ENCODE measurements at regions not wholly inside any gene's neighbourhood (a gene's known extent, or its start where the extent isn't known, plus 50 kb on each side); places are given as distances from the start of the nearest gene placed in this dataset.
A peak's percentile ranks its signal among the peaks of the same experiment; 100 is the strongest.

GRCh38 chr22:46039535-46039934, 62.6 kb upstream of the WNT7B start:
- Histone ChIP-seq H3K27ac (peak overlapping the region; percentile 3), H3K4me3 (no peak overlapping the region), H3K36me3 (no peaks in the 10 kb centered on the region), H3K4me1 (peaks cover 47% of the 10 kb centered on the region), H3K27me3 (no peaks in the 10 kb centered on the region), H3K9me3 (no peaks in the 10 kb centered on the region)
- intact Hi-C loops (cut with DNase I), result no loop called here
- no peak for DNase-seq
- no peak for ATAC-seq
- TF ChIP-seq CTCF (IDR thresholded peaks at IDR 0.05), result no peak

GRCh38 chr22:46040471-46041465, 63.8 kb upstream of the WNT7B start:
- H3K27me3 ChIP-seq, result no peaks in the 10 kb centered on the region
- no peaks in the 10 kb centered on the region for H3K9me3 ChIP-seq
- DNase-seq (peak; percentile 47), ATAC-seq (no peak)
- peaks cover 42% of the 10 kb centered on the region for H3K4me1 ChIP-seq
- H3K4me3 ChIP-seq, result no peak overlapping the region
- H3K27ac ChIP-seq, result peak overlapping the region; percentile 45
- TF ChIP-seq CTCF (IDR thresholded peaks at IDR 0.05), result no peak
- no peaks in the 10 kb centered on the region for H3K36me3 ChIP-seq
- intact Hi-C loops (cut with DNase I), result no loop called here

GRCh38 chr22:46041642-46042041, 64.7 kb upstream of the WNT7B start:
- no peaks in the 10 kb centered on the region for H3K36me3 ChIP-seq
- H3K4me1 ChIP-seq, result peaks cover 46% of the 10 kb centered on the region
- no peak for TF ChIP-seq CTCF (IDR thresholded peaks at IDR 0.05)
- intact Hi-C loops (cut with DNase I), result no loop called here
- no peak overlapping the region for H3K4me3 ChIP-seq
- no peaks in the 10 kb centered on the region for H3K27me3 ChIP-seq
- H3K9me3 ChIP-seq, result no peaks in the 10 kb centered on the region
- DNase-seq, result no peak
- peak overlapping the region; percentile 26 for H3K27ac ChIP-seq
- ATAC-seq, result no peak

- Histone ChIP-seq H3K36me3 (no peaks in the 10 kb centered on the region), H3K27me3 (no peaks in the 10 kb centered on the region), H3K9me3 (no peaks in the 10 kb centered on the region), H3K4me1 (peaks cover 49% of the 10 kb centered on the region), H3K27ac (peak overlapping the region; percentile 92), H3K4me3 (peak overlapping the region; percentile 2)
- DNase-seq, result peak; percentile 16
- no peak for TF ChIP-seq CTCF (IDR thresholded peaks at IDR 0.05)
- ATAC-seq, result no peak
- intact Hi-C loops (cut with DNase I), result no loop called here
Observed at GRCh38 chr22:46042786-46043185, 65.8 kb upstream of the WNT7B start.

GRCh38 chr22:46043339-46043738, 66.4 kb upstream of the WNT7B start:
- Histone ChIP-seq H3K9me3 (no peaks in the 10 kb centered on the region), H3K4me1 (peaks cover 54% of the 10 kb centered on the region), H3K27me3 (no peaks in the 10 kb centered on the region), H3K4me3 (peak overlapping the region; percentile 73), H3K27ac (peak overlapping the region; percentile 92), H3K36me3 (no peaks in the 10 kb centered on the region)
- ATAC-seq (no peak), DNase-seq (peak; percentile 41)
- no peak for TF ChIP-seq CTCF (IDR thresholded peaks at IDR 0.05)
- intact Hi-C loops (cut with DNase I), result no loop called here

Data from upper lobe of right lung (tissue), 1 donor.